ENCODE measurements at regions not wholly inside any gene's neighbourhood (a gene's known extent, or its start where the extent isn't known, plus 50 kb on each side); places are given as distances from the start of the nearest gene placed in this dataset.

DNA sequence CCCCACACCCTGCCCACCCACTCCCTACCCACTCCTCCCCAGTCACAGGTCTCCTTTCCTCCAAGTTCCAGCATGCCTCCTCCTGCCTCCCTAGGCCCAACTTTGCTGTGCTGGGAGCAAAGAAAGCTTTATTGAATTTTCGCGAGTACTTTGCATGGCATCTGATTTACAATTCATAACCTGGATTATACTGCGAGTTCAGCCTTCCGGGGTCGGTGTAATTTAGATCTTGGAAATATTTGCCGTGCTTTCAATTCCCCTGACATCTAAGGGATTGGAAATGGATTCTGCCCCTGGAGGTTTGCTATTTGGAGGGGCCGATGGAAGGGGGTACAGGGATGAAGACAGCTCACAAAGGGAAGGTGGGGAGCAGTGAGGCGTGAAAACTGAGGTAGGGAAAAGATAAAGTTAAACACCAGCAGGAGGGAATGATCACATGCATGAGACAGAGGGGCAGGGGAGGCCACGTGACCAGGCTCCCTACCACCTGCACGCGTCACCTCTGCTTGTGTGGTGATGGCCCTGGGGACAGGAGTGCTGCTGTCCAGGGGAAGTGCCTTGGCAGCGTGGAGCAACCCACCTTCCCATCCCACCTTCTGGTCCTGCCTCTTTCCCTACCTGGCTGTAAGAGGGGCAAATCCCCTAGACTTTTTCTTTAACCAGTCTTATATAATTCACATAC is 132.3 kb upstream of the RPL38 start:
- TF ChIP-seq CTCF (IDR thresholded peaks at IDR 0.05) = no peak
- no peak for TF ChIP-seq POLR2A (IDR thresholded peaks at IDR 0.05)
- TF ChIP-seq EP300 (IDR thresholded peaks at IDR 0.05) = no peak

Data from tibial nerve (tissue), 4 donors.